22Rv1 (cell line): ENCODE measurements at regions not wholly inside any gene's neighbourhood (a gene's known extent, or its start where the extent isn't known, plus 50 kb on each side); places are given as distances from the start of the nearest gene placed in this dataset.

Source experiments
- ZFX ChIP-seq: fragments of 450-650 bp; IDR thresholded peaks from 2 replicates; pipeline ENCODE4 v1.6.1; 2017; ENCODE audit warnings: antibody characterized with exemption, borderline replicate concordance
- TF ChIP-seq, protein P1 (sequence below): fragments of 450-650 bp; IDR thresholded peaks from 2 replicates; pipeline ENCODE4 v1.5.1; 2017; ENCODE audit warnings: mild to moderate bottlenecking

DNA sequence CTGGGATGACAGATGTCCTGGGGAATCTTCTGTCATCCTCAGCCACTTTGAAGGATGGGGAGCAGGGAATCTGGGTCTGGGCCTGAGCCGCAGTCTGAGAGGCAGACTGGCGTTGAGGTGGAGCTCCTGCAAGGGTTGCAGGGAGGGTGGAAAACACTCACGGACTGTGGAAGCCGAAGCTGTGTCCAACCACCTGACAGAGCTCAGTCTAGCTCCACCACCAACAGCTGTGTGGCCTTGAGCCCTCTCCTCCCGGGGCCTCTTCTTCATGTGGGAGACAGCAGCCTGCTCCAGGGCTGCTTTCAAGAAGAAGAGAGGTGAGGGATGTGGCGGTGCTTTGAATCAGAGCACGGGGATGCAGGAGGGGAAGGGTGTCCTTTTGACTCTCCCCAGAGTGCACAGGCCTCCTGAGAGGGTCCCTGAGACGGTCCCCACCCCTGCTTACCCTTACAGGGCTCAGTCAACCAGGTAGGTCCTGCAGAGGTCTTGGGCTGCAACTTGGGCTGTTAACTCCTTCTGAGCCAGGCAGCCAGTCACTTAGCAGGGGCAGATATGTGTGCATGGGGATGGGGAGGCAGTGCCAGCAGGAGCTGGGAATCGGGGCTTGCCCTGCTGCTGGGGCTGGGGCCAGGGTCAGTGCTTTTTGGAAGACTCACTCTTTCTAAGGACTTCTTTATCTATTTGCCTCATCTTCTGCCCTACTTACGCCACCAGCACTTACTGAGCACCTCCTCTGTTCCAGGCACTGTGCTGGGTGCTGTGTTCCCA, 216.3 kb downstream of the PTPRU start:
- TF ChIP-seq, protein P1, sequence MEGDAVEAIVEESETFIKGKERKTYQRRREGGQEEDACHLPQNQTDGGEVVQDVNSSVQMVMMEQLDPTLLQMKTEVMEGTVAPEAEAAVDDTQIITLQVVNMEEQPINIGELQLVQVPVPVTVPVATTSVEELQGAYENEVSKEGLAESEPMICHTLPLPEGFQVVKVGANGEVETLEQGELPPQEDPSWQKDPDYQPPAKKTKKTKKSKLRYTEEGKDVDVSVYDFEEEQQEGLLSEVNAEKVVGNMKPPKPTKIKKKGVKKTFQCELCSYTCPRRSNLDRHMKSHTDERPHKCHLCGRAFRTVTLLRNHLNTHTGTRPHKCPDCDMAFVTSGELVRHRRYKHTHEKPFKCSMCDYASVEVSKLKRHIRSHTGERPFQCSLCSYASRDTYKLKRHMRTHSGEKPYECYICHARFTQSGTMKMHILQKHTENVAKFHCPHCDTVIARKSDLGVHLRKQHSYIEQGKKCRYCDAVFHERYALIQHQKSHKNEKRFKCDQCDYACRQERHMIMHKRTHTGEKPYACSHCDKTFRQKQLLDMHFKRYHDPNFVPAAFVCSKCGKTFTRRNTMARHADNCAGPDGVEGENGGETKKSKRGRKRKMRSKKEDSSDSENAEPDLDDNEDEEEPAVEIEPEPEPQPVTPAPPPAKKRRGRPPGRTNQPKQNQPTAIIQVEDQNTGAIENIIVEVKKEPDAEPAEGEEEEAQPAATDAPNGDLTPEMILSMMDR = no peak
- TF ChIP-seq ZFX = no peak
